Testis (tissue), 2 donors: ENCODE measurements at regions not wholly inside any gene's neighbourhood (a gene's known extent, or its start where the extent isn't known, plus 50 kb on each side); places are given as distances from the start of the nearest gene placed in this dataset.

Experiments used
- CTCF ChIP-seq, 3 experiments: fragments of 450-650 bp in 2 of 3; fragments of 200-600 bp in 1 of 3; sonication (generic) in 1 of 3; IDR thresholded peaks; one replicate each; pipeline ENCODE4 v1.5.1; 2016 to 2019; ENCODE audit warnings: antibody characterized with exemption in 3 of 3, mild to moderate bottlenecking in 2 of 3, moderate library complexity in 1 of 3
- POLR2A ChIP-seq: fragments of 450-650 bp; IDR thresholded peaks from one replicate; pipeline ENCODE4 v1.6.1; 2017; ENCODE audit warnings: antibody characterized with exemption, mild to moderate bottlenecking, moderate library complexity

- TF ChIP-seq CTCF (IDR thresholded peaks at IDR 0.05) (no peak), POLR2A (no peak)
Observed at GRCh38 chr12:60834372-60834771, 1238.5 kb downstream of the SLC16A7 start.
